IMR-90 (cell line): ENCODE measurements at regions not wholly inside any gene's neighbourhood (a gene's known extent, or its start where the extent isn't known, plus 50 kb on each side); places are given as distances from the start of the nearest gene placed in this dataset.
"Not testable (repeated sequence)": the region's sequence is repeated elsewhere in the genome, so short reads cannot be mapped to it uniquely, and the experiment has no call there.

Experiments used
- ATAC-seq: fragments of 200-7000 bp; cut with Tn5 transposase; 2 replicates; pipeline ENCODE4 v1.9.1; 2020; ENCODE audit warnings: low read depth, mild to moderate bottlenecking, moderate library complexity
- BruUV-seq: library from RNA; stranded (reverse); fragments of 400-500 nt; replicated peaks from 2 replicates; lab custom pipeline; 2021; lab: Mats Ljungman, UMichigan
- CTCF ChIA-PET: fragments of 300-600 bp; formaldehyde crosslinking; extraction: SDS; loops from one replicate; lab custom pipeline; 2021; ENCODE audit warnings: antibody characterized with exemption; lab: Yijun Ruan, JAX
- POLR2A ChIA-PET: fragments of 300-600 bp; sonication (Branson Sonifier 250); formaldehyde crosslinking; loops from one replicate; lab custom pipeline; 2022; ENCODE audit warnings: antibody characterized with exemption; ENCODE audit not compliant: unreplicated experiment; lab: Charles Lee
- DNase-seq: peaks from one replicate; pipeline ENCODE4 v3.0.0; 2013
- H2AFZ ChIP-seq: replicated peaks from 2 replicates; pipeline ENCODE3; 2013; ENCODE audit warnings: low read length, mild to moderate bottlenecking; ENCODE audit not compliant: poor library complexity
- H2AK5ac ChIP-seq: 2 replicates; pipeline ENCODE4 v1.6.1; 2013; ENCODE audit warnings: low read depth, low read length, inconsistent platforms
- H2AK9ac ChIP-seq: replicated peaks from 2 replicates; pipeline ENCODE3; 2013; ENCODE audit warnings: mild to moderate bottlenecking, low read depth, low read length, moderate library complexity; ENCODE audit not compliant: poor library complexity
- H2BK120ac ChIP-seq: 2 replicates; pipeline ENCODE4 v1.6.1; 2013; ENCODE audit warnings: low read depth, low read length, inconsistent platforms
- H2BK15ac ChIP-seq: 3 replicates; pipeline ENCODE4 v1.6.1; 2013; ENCODE audit warnings: low read depth, low read length, inconsistent platforms
- H2BK20ac ChIP-seq: 2 replicates; pipeline ENCODE4 v1.6.1; 2013; ENCODE audit warnings: low read depth, mild to moderate bottlenecking, inconsistent platforms, low read length, moderate library complexity
- H2BK5ac ChIP-seq: 2 replicates; pipeline ENCODE4 v1.6.1; 2013; ENCODE audit warnings: mild to moderate bottlenecking, low read depth, low read length, inconsistent platforms; ENCODE audit not compliant: poor library complexity, severe bottlenecking
- H3K14ac ChIP-seq: replicated peaks from 2 replicates; pipeline ENCODE4 v1.6.1; 2013; ENCODE audit warnings: low read depth, low read length, inconsistent platforms
- H3K18ac ChIP-seq: 2 replicates; pipeline ENCODE4 v1.6.1; 2013; ENCODE audit warnings: low read depth, low read length, control low read depth
- H3K23ac ChIP-seq: 2 replicates; pipeline ENCODE4 v1.6.1; 2013; ENCODE audit warnings: low read depth, low read length, inconsistent platforms
- H3K27ac ChIP-seq: 2 replicates; pipeline ENCODE4 v1.5.1; 2013; ENCODE audit warnings: mild to moderate bottlenecking, control low read depth, low read length; ENCODE audit not compliant: insufficient read depth
- H3K27me3 ChIP-seq: 2 replicates; pipeline ENCODE4 v1.6.1; 2013; ENCODE audit warnings: low read length; ENCODE audit not compliant: control insufficient read depth, insufficient read depth
- H3K36me3 ChIP-seq: 2 replicates; pipeline ENCODE4 v1.6.1; 2013; ENCODE audit warnings: low read length, mixed read lengths; ENCODE audit not compliant: control insufficient read depth, insufficient read depth
- H3K4ac ChIP-seq: 2 replicates; pipeline ENCODE4 v1.6.1; 2013; ENCODE audit warnings: low read depth, low read length, inconsistent platforms
- H3K4me1 ChIP-seq: 2 replicates; pipeline ENCODE4 v1.6.1; 2013; ENCODE audit warnings: low read length, mixed read lengths; ENCODE audit not compliant: control insufficient read depth, insufficient read depth
- H3K4me2 ChIP-seq: 2 replicates; pipeline ENCODE4 v1.6.1; 2013; ENCODE audit warnings: low read depth, mild to moderate bottlenecking, control low read depth, low read length, moderate library complexity
- H3K4me3 ChIP-seq: 2 replicates; pipeline ENCODE4 v1.5.1; 2013; ENCODE audit warnings: low read depth, mild to moderate bottlenecking, control low read depth, low read length, moderate library complexity; ENCODE audit not compliant: insufficient read depth
- H3K56ac ChIP-seq: 2 replicates; pipeline ENCODE4 v1.6.1; 2013; ENCODE audit warnings: low read length, inconsistent platforms; ENCODE audit not compliant: insufficient read depth; ENCODE audit errors: extremely low read depth
- H3K79me1 ChIP-seq, 2 experiments: 2 replicates each; pipeline ENCODE4 v1.6.1; 2013; ENCODE audit warnings: low read length in 2 of 2, inconsistent platforms in 1 of 2, low read depth in 1 of 2
- H3K9ac ChIP-seq: 2 replicates; pipeline ENCODE4 v1.6.1; 2013; ENCODE audit warnings: low read depth, low read length, control low read depth
- H3K9me1 ChIP-seq: 2 replicates; pipeline ENCODE4 v1.6.1; 2013; ENCODE audit warnings: low read length, inconsistent platforms; ENCODE audit not compliant: insufficient read depth
- H3K9me3 ChIP-seq: 2 replicates; pipeline ENCODE4 v1.6.1; 2013; ENCODE audit warnings: low read length; ENCODE audit not compliant: control insufficient read depth, insufficient read depth
- H4K20me1 ChIP-seq: 2 replicates; pipeline ENCODE4 v1.6.1; 2013; ENCODE audit warnings: low read length, inconsistent platforms; ENCODE audit not compliant: insufficient read depth
- H4K5ac ChIP-seq: 2 replicates; pipeline ENCODE4 v1.6.1; 2013; ENCODE audit warnings: mild to moderate bottlenecking, low read depth, low read length, control low read depth
- H4K8ac ChIP-seq, 2 experiments: 2 replicates each; pipeline ENCODE4 v1.6.1; 2013; ENCODE audit warnings: low read depth in 2 of 2, low read length in 2 of 2, control low read depth in 1 of 2, inconsistent platforms in 1 of 2
- H4K91ac ChIP-seq: 2 replicates; pipeline ENCODE4 v1.6.1; 2013; ENCODE audit warnings: low read depth, low read length, inconsistent platforms; ENCODE audit not compliant: insufficient read depth
- MAFK ChIP-seq: IDR thresholded peaks from 2 replicates; pipeline ENCODE4 v1.6.1; 2012; ENCODE audit warnings: low read depth, low read length, improper control_type of control experiment
- WGBS, 2 experiments: methylation state at CpG; one replicate each; pipeline versions ENCODE4 v1.1.5 to v1.1.7; 2013; ENCODE audit warnings: missing lambda C conversion rate in 2 of 2; ENCODE audit not compliant: insufficient read length in 1 of 2; ENCODE audit errors: extremely low coverage in 2 of 2; 5-methylcytosine and 5-hydroxymethylcytosine counted together
- dilution Hi-C: fragments of 300-500 bp; cut with HindIII; formaldehyde crosslinking; loops from one replicate; pipeline ENCODE4 v1.14.3; 2018; ENCODE audit warnings: low sequenced_read_pairs; ENCODE audit not compliant: unreplicated experiment
- in situ Hi-C: fragments of 300-500 bp; cut with MboI; formaldehyde crosslinking; loops from 3 replicates; pipeline ENCODE4 v1.14.3; 2019; ENCODE audit warnings: low sequenced_read_pairs, inconsistent platforms, mixed read lengths
- intact Hi-C: fragments of 100-400 bp; cut with micrococcal nuclease; formaldehyde crosslinking; loops from 2 replicates; pipeline ENCODE4 v1.10.0; 2022

- H3K27me3 ChIP-seq, H2BK15ac ChIP-seq, H2AK9ac ChIP-seq, H3K18ac ChIP-seq, H3K4ac ChIP-seq, H4K20me1 ChIP-seq, H3K4me1 ChIP-seq, ATAC-seq, H3K27ac ChIP-seq, H2BK20ac ChIP-seq, in situ Hi-C loops, CTCF ChIA-PET, H3K14ac ChIP-seq, H3K79me1 ChIP-seq, DNase-seq, H3K36me3 ChIP-seq, H3K4me2 ChIP-seq, H3K23ac ChIP-seq, H3K9me3 ChIP-seq, H4K5ac ChIP-seq, H4K8ac ChIP-seq, H3K56ac ChIP-seq, H2AK5ac ChIP-seq, dilution Hi-C loops, POLR2A ChIA-PET, H2BK120ac ChIP-seq, H2BK5ac ChIP-seq, H3K9me1 ChIP-seq, H4K91ac ChIP-seq, BruUV-seq, H3K9ac ChIP-seq, H3K4me3 ChIP-seq, H2AFZ ChIP-seq, intact Hi-C loops: not testable (repeated sequence)
- no CpG with 5 or more reads among the region's 1 CpG for WGBS, 2 experiments
- TF ChIP-seq MAFK: peak; percentile 63
Measured at GRCh38 chr11:83383838-83384237, 97.7 kb upstream of the CCDC90B start.
